ENCODE measurements at regions not wholly inside any gene's neighbourhood (a gene's known extent, or its start where the extent isn't known, plus 50 kb on each side); places are given as distances from the start of the nearest gene placed in this dataset.

GRCh38 chr2:103338819-103339218 is 577.0 kb downstream of the TMEM182 start:
- TF ChIP-seq TCF7L2 (IDR thresholded peaks at IDR 0.05; ENCODE audit: low read depth, low read length): no peak
- no peak for TF ChIP-seq REST (IDR thresholded peaks at IDR 0.05; ENCODE audit: insufficient read depth in 1 of 2, low read depth in 2 of 2, low read length in 1 of 2)
- TF ChIP-seq SIN3A (IDR thresholded peaks at IDR 0.05; ENCODE audit: borderline replicate concordance, insufficient read depth, low read depth, low read length): no peak
- no peak for TF ChIP-seq POLR2AphosphoS5 (IDR thresholded peaks at IDR 0.05; ENCODE audit: low read depth, low read length)
- no TSS peak for BruUV-seq (replicated peaks)
- CTCF ChIA-PET: no interaction called here

GRCh38 chr2:103346780-103347179 is 584.9 kb downstream of the TMEM182 start:
- H3K4me1 ChIP-seq (ENCODE audit: control insufficient read depth, insufficient read depth, low read length): no peaks in the 10 kb centered on the region
- no peak overlapping the region for H3K4me3 ChIP-seq (ENCODE audit: low read depth in 2 of 2, low read length in 2 of 2)
- DNase-seq (ENCODE audit: low read depth, low spot score) (no peak), ATAC-seq (no peak)
- POLR2A ChIA-PET: no interaction called here
- intact Hi-C loops (cut with micrococcal nuclease; ENCODE audit: unreplicated experiment): no loop called here
- no peaks in the 10 kb centered on the region for H3K36me3 ChIP-seq (ENCODE audit: control insufficient read depth, insufficient read depth, low read length)
- no peaks in the 10 kb centered on the region for H3K9me3 ChIP-seq (ENCODE audit: control insufficient read depth, insufficient read depth, low read depth, low read length)
- TF ChIP-seq POLR2AphosphoS5 (IDR thresholded peaks at IDR 0.05; ENCODE audit: low read depth, low read length): no peak
- TF ChIP-seq SIN3A (IDR thresholded peaks at IDR 0.05; ENCODE audit: borderline replicate concordance, insufficient read depth, low read depth, low read length): no peak
- no peak for TF ChIP-seq TCF7L2 (IDR thresholded peaks at IDR 0.05; ENCODE audit: low read depth, low read length)
- TF ChIP-seq CTCF (IDR thresholded peaks at IDR 0.05): no peak
- TF ChIP-seq REST (IDR thresholded peaks at IDR 0.05; ENCODE audit: insufficient read depth in 1 of 2, low read depth in 2 of 2, low read length in 1 of 2): no peak
- in situ Hi-C loops (cut with HindIII; ENCODE audit: low pct_unique_long_range_greater_than_20kb, low sequenced_read_pairs): no loop called here
- H3K27ac ChIP-seq (ENCODE audit: low read length): no peak overlapping the region
- no peaks in the 10 kb centered on the region for H3K27me3 ChIP-seq (ENCODE audit: control insufficient read depth, insufficient read depth, low read length)
- no TSS peak for BruUV-seq (replicated peaks)
- CTCF ChIA-PET: no interaction called here

More at GRCh38 chr2:103338819-103339218, 577.0 kb downstream of the TMEM182 start:
- in situ Hi-C loops (cut with HindIII; ENCODE audit: low pct_unique_long_range_greater_than_20kb, low sequenced_read_pairs): no loop called here
- no peaks in the 10 kb centered on the region for H3K4me1 ChIP-seq (ENCODE audit: control insufficient read depth, insufficient read depth, low read length)
- H3K4me3 ChIP-seq (ENCODE audit: low read depth in 2 of 2, low read length in 2 of 2): no peak overlapping the region
- no peaks in the 10 kb centered on the region for H3K9me3 ChIP-seq (ENCODE audit: control insufficient read depth, insufficient read depth, low read depth, low read length)
- H3K27ac ChIP-seq (ENCODE audit: low read length): no peak overlapping the region
- no peak for ATAC-seq
- no peaks in the 10 kb centered on the region for H3K27me3 ChIP-seq (ENCODE audit: control insufficient read depth, insufficient read depth, low read length)
- no peak for DNase-seq (ENCODE audit: low read depth, low spot score)
- intact Hi-C loops (cut with micrococcal nuclease; ENCODE audit: unreplicated experiment): no loop called here
- POLR2A ChIA-PET: no interaction called here
- H3K36me3 ChIP-seq (ENCODE audit: control insufficient read depth, insufficient read depth, low read length): no peaks in the 10 kb centered on the region

Measured in Panc1 (cell line).